GM12872 (cell line): ENCODE measurements at regions not wholly inside any gene's neighbourhood (a gene's known extent, or its start where the extent isn't known, plus 50 kb on each side); places are given as distances from the start of the nearest gene placed in this dataset.

Source experiments
- TF ChIP-seq, protein P1 (sequence below): IDR thresholded peaks from 3 replicates; pipeline ENCODE4 v1.5.1; 2011; ENCODE audit warnings: low read depth, mild to moderate bottlenecking, low read length, moderate library complexity; ENCODE audit not compliant: insufficient read depth

DNA sequence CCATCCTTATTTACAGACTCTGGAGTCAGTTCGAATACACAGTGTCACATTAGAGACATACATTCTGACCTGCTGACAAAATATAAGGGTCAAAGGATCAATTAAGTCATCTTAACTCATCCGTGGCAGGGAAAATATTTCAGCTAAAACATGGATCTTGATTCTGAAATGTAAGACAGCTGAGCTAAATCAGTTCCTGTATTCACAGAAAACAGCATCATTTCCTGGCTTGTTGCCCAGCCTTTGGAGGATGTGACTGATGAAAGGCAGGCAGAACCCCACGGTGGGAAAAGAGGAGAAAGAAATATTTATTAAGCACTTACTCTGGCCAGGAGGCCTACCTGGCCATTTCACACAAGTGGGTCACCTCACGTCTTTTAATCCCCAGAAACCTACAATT is 101.9 kb downstream of the GAS2L3 start:
- TF ChIP-seq, protein P1, sequence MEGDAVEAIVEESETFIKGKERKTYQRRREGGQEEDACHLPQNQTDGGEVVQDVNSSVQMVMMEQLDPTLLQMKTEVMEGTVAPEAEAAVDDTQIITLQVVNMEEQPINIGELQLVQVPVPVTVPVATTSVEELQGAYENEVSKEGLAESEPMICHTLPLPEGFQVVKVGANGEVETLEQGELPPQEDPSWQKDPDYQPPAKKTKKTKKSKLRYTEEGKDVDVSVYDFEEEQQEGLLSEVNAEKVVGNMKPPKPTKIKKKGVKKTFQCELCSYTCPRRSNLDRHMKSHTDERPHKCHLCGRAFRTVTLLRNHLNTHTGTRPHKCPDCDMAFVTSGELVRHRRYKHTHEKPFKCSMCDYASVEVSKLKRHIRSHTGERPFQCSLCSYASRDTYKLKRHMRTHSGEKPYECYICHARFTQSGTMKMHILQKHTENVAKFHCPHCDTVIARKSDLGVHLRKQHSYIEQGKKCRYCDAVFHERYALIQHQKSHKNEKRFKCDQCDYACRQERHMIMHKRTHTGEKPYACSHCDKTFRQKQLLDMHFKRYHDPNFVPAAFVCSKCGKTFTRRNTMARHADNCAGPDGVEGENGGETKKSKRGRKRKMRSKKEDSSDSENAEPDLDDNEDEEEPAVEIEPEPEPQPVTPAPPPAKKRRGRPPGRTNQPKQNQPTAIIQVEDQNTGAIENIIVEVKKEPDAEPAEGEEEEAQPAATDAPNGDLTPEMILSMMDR, result no peak

DNA sequence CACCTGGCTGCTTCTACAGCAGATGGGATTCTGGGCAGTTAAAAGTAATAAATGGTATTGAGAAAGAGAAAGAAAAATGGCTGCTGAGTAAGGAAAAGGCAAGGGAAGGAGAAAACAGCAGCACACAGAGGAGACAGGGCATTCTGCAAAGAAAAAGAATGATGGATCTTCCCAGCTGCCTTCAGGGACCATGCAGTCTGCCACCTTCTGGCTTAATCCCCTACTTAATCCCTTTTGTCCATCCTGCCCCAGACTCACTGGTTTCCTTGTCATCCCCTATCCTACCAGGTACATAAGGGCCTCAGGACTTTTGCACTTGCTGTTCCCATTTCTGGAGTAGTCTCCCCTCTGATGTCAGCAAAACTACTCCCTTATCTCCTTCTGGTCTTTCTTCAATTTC is 107.6 kb downstream of the GAS2L3 start:
- TF ChIP-seq, protein P1, result no peak

DNA sequence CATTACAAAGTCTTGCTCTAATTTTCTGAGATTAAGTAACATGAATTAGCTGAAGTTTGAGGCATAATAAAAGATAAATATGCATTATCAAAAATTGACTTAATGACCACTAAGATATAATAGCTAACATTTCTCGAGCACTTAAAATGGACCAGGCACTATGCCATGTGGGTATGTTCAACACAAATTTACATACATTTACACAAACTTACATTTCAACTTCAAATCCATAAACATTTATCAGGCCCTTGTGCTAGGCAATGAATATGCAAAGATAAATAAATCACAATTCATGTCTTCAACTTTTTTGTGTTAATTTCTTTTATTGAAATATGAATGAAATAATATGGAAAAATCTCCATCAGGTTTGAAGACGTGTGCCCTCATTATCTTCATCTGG is 108.7 kb downstream of the GAS2L3 start:
- TF ChIP-seq, protein P1, result no peak

DNA sequence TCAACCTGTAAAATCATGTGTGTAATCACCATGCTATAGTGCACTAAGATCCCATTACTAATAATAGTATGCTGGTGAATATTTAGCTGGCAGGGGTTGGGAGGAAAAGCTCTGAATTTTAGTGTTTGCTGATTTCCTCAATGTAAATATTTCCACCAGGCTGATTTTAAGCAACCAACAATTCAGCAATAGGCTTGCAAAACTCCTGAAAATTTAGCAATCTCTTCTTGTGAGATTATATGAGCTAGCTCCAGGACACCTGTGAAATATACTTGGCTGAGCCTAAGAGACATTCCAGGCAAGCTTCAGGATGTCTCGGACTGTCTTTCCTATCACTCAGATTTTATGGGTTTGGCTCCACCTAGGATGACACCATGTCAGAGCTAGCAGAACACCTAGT is 106.9 kb upstream of the ANO4 start:
- TF ChIP-seq, protein P1, result no peak

DNA sequence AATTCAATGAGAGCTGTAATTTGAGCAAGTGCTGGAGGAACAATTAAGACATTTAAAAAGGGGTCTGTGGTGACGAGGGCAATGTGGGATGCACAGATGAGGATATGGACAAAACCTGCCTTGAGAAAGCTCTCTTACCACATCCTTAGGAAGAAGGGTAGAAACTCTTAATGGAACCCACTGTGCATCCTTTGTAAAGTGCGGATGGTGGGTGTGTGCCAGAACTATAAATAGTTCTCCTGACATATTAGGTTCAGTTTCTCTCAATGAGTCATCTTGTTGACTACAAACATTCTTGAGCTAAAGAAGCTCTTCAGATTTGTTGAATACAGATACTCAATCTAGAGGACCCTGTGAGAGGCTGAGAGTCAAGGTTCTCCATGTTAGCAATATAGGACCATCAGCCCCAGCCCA is 106.1 kb upstream of the ANO4 start:
- TF ChIP-seq, protein P1, result no peak

- TF ChIP-seq, protein P1, result no peak
These were observed 102.1 kb upstream of the ANO4 start for GRCh38 chr12:100692502-100692901.

- TF ChIP-seq, protein P1, result no peak
These were observed 96.1 kb upstream of the ANO4 start for GRCh38 chr12:100698518-100698917.

GRCh38 chr12:100699209-100699608 is 95.4 kb upstream of the ANO4 start:
- TF ChIP-seq, protein P1, result no peak
